ENCODE measurements at regions not wholly inside any gene's neighbourhood (a gene's known extent, or its start where the extent isn't known, plus 50 kb on each side); places are given as distances from the start of the nearest gene placed in this dataset.

DNA sequence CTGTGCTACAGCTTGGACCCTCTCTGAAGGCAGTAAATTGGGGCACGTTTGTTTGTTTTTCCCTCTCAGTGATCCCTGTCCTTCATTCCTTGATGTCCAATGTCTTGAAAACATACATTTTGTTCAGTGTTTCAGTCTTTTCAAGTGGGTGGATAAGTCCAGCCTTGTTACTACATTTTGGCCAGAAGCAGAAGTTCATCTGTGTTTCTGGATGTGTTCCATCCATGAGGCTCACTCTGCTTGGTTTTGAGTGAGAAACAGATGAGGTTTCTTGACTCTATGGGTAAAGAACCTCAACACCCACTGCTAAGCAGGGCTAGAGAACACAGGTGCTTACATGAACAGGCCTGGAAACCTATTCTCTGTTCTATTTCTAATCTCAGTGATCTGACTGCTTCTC, 74.5 kb upstream of the RFX8 start:
- no peaks in the 10 kb centered on the region for H3K9me1 ChIP-seq (ENCODE audit: control insufficient read depth, extremely low read depth, insufficient read depth, low read length)
- H3K79me2 ChIP-seq (ENCODE audit: control insufficient read depth, insufficient read depth, low read length): no peaks in the 10 kb centered on the region
- H3K4me1 ChIP-seq (ENCODE audit: control insufficient read depth, extremely low read depth, insufficient read depth, low read length): peaks cover 10% of the 10 kb centered on the region
- no peak for TF ChIP-seq EZH2 (IDR thresholded peaks at IDR 0.05; ENCODE audit: low read length)
- TF ChIP-seq, protein P1, sequence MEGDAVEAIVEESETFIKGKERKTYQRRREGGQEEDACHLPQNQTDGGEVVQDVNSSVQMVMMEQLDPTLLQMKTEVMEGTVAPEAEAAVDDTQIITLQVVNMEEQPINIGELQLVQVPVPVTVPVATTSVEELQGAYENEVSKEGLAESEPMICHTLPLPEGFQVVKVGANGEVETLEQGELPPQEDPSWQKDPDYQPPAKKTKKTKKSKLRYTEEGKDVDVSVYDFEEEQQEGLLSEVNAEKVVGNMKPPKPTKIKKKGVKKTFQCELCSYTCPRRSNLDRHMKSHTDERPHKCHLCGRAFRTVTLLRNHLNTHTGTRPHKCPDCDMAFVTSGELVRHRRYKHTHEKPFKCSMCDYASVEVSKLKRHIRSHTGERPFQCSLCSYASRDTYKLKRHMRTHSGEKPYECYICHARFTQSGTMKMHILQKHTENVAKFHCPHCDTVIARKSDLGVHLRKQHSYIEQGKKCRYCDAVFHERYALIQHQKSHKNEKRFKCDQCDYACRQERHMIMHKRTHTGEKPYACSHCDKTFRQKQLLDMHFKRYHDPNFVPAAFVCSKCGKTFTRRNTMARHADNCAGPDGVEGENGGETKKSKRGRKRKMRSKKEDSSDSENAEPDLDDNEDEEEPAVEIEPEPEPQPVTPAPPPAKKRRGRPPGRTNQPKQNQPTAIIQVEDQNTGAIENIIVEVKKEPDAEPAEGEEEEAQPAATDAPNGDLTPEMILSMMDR (optimal IDR thresholded peaks at IDR 0.05 in 1 of 3, IDR thresholded peaks at IDR 0.05 in 1 of 3, conservative IDR thresholded peaks at IDR 0.05 in 1 of 3; ENCODE audit: extremely low read depth in 1 of 3, insufficient read depth in 2 of 3, low read length in 3 of 3): no peak
- no peak for FAIRE-seq
- no peak for DNase-seq (ENCODE audit: low read depth, low spot score)
- dilution Hi-C loops (cut with MboI; ENCODE audit: extremely low pct_ligation_motif_present, low sequenced_read_pairs): no loop called here
- H3K4me3 ChIP-seq (ENCODE audit: control insufficient read depth in 2 of 3, extremely low read depth in 1 of 3, insufficient read depth in 2 of 3, low read depth in 1 of 3, low read length in 3 of 3): no peak overlapping the region
- no peak overlapping the region for H3K27ac ChIP-seq (ENCODE audit: control insufficient read depth, insufficient read depth, low read length)
- no peak overlapping the region for H2AFZ ChIP-seq (ENCODE audit: control insufficient read depth, low read length)
- no peaks in the 10 kb centered on the region for H3K27me3 ChIP-seq (ENCODE audit: control insufficient read depth, extremely low read depth, insufficient read depth, low read length)
- no peaks in the 10 kb centered on the region for H3K36me3 ChIP-seq (ENCODE audit: control insufficient read depth in 2 of 2, extremely low read depth in 1 of 2, insufficient read depth in 2 of 2, low read length in 2 of 2)
- H4K20me1 ChIP-seq (ENCODE audit: control insufficient read depth, extremely low read depth, insufficient read depth, low read length): no peaks in the 10 kb centered on the region
- H3K9ac ChIP-seq (ENCODE audit: control insufficient read depth, extremely low read depth, insufficient read depth, low read length): no peak overlapping the region
- no peaks in the 10 kb centered on the region for H3K9me3 ChIP-seq (ENCODE audit: control insufficient read depth, low read depth, low read length)
- no peak overlapping the region for H3K4me2 ChIP-seq (ENCODE audit: control insufficient read depth, extremely low read depth, insufficient read depth, low read depth, low read length)

DNA sequence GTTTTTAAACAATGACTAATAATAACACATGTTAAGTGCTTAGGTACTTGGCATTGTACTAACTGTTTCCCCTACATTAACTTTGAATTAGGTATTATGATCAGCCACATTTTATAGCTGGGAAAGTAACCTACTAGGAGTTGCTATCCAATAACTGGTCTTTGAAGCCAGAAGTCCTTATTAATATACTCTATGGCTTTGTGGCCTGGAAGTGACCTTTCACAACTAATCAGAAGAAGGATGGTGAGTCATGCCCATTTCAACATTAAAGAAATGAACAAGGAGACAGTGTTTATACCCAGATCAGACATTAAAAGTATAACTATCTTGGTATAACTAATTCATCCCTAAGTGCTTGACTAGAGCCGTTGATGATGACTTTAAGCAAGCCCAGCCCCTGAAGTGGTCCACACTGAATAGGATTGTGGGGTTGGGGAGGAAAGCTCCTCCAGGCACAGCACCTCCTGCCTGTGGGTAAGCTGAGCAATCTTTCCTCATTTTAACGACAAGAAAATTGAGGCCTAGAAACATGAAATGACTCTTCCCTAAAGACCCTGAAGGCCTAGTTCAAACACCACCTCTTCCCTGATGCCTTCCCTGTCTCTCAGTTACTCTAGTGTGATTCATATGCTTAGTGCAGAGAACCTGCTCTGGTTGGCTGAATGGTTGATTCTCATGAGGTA, 71.6 kb upstream of the RFX8 start:
- DNase-seq (ENCODE audit: low read depth, low spot score): no peak
- Histone ChIP-seq H3K9me1 (ENCODE audit: control insufficient read depth, extremely low read depth, insufficient read depth, low read length) (no peaks in the 10 kb centered on the region), H3K9me3 (ENCODE audit: control insufficient read depth, low read depth, low read length) (no peaks in the 10 kb centered on the region), H3K4me2 (ENCODE audit: control insufficient read depth, extremely low read depth, insufficient read depth, low read depth, low read length) (no peak overlapping the region), H3K4me1 (ENCODE audit: control insufficient read depth, extremely low read depth, insufficient read depth, low read length) (peaks cover 10% of the 10 kb centered on the region), H3K27ac (ENCODE audit: control insufficient read depth, insufficient read depth, low read length) (no peak overlapping the region), H3K9ac (ENCODE audit: control insufficient read depth, extremely low read depth, insufficient read depth, low read length) (no peak overlapping the region), H2AFZ (ENCODE audit: control insufficient read depth, low read length) (no peak overlapping the region), H4K20me1 (ENCODE audit: control insufficient read depth, extremely low read depth, insufficient read depth, low read length) (no peaks in the 10 kb centered on the region), H3K4me3 (ENCODE audit: control insufficient read depth in 2 of 3, extremely low read depth in 1 of 3, insufficient read depth in 2 of 3, low read depth in 1 of 3, low read length in 3 of 3) (no peak overlapping the region), H3K36me3 (ENCODE audit: control insufficient read depth in 2 of 2, extremely low read depth in 1 of 2, insufficient read depth in 2 of 2, low read length in 2 of 2) (no peaks in the 10 kb centered on the region), H3K79me2 (ENCODE audit: control insufficient read depth, insufficient read depth, low read length) (no peaks in the 10 kb centered on the region), H3K27me3 (ENCODE audit: control insufficient read depth, extremely low read depth, insufficient read depth, low read length) (no peaks in the 10 kb centered on the region)
- FAIRE-seq: no peak
- dilution Hi-C loops (cut with MboI; ENCODE audit: extremely low pct_ligation_motif_present, low sequenced_read_pairs): no loop called here
- TF ChIP-seq, protein P1 (optimal IDR thresholded peaks at IDR 0.05 in 1 of 3, IDR thresholded peaks at IDR 0.05 in 1 of 3, conservative IDR thresholded peaks at IDR 0.05 in 1 of 3; ENCODE audit: extremely low read depth in 1 of 3, insufficient read depth in 2 of 3, low read length in 3 of 3): no peak
- no peak for TF ChIP-seq EZH2 (IDR thresholded peaks at IDR 0.05; ENCODE audit: low read length)

Measured in keratinocyte (primary cell).